GM06990 (cell line): ENCODE measurements at regions not wholly inside any gene's neighbourhood (a gene's known extent, or its start where the extent isn't known, plus 50 kb on each side); places are given as distances from the start of the nearest gene placed in this dataset.

Experiments used
- DNase-seq: peaks from one replicate; pipeline ENCODE4 v3.0.0-alpha.2; 2011; ENCODE audit not compliant: insufficient read length; ENCODE audit errors: extremely low read depth
- H3K27me3 ChIP-seq: replicated peaks from 2 replicates; pipeline ENCODE4 v1.6.0; 2011; ENCODE audit warnings: low read length; ENCODE audit not compliant: control insufficient read depth, insufficient read depth
- H3K36me3 ChIP-seq: 2 replicates; pipeline ENCODE4 v1.5.1; 2011; ENCODE audit warnings: low read length; ENCODE audit not compliant: control insufficient read depth, insufficient read depth
- H3K4me3 ChIP-seq: replicated peaks from 2 replicates; pipeline ENCODE4 v1.5.1; 2011; ENCODE audit warnings: low read depth, mild to moderate bottlenecking, control low read depth, low read length
- CTCF ChIP-seq: IDR thresholded peaks from 2 replicates; pipeline ENCODE4 v1.5.1; 2011; ENCODE audit warnings: low read length, control low read depth, mild to moderate bottlenecking, inconsistent platforms; ENCODE audit not compliant: insufficient read depth, poor library complexity, severe bottlenecking

- Histone ChIP-seq H3K36me3 (no peaks in the 10 kb centered on the region), H3K27me3 (no peaks in the 10 kb centered on the region; the same call in none of the 2 replicates), H3K4me3 (no peak overlapping the region)
- no peak for TF ChIP-seq CTCF
- no peak for DNase-seq
These were observed 289.9 kb upstream of the SFSWAP start for GRCh38 chr12:131420867-131421447.

GRCh38 chr12:131421509-131422186 lies 289.2 kb upstream of the SFSWAP start:
- Histone ChIP-seq H3K27me3 (no peaks in the 10 kb centered on the region; the same call in none of the 2 replicates), H3K4me3 (no peak overlapping the region), H3K36me3 (no peaks in the 10 kb centered on the region)
- DNase-seq: no peak
- TF ChIP-seq CTCF: no peak

- Histone ChIP-seq H3K4me3 (no peak overlapping the region), H3K27me3 (no peaks in the 10 kb centered on the region; the same call in none of the 2 replicates), H3K36me3 (no peaks in the 10 kb centered on the region)
- no peak for DNase-seq
- no peak for TF ChIP-seq CTCF
These were observed 288.7 kb upstream of the SFSWAP start for GRCh38 chr12:131422187-131422520.

- Histone ChIP-seq H3K27me3 (no peaks in the 10 kb centered on the region; the same call in none of the 2 replicates), H3K36me3 (no peaks in the 10 kb centered on the region), H3K4me3 (no peak overlapping the region)
- no peak for DNase-seq
- TF ChIP-seq CTCF: no peak
These were observed 288.1 kb upstream of the SFSWAP start for GRCh38 chr12:131422744-131423143.

GRCh38 chr12:131424270-131424669 lies 286.6 kb upstream of the SFSWAP start:
- TF ChIP-seq CTCF: no peak
- Histone ChIP-seq H3K27me3 (no peaks in the 10 kb centered on the region; the same call in none of the 2 replicates), H3K36me3 (no peaks in the 10 kb centered on the region), H3K4me3 (no peak overlapping the region)
- DNase-seq: no peak
